ENCODE measurements at regions not wholly inside any gene's neighbourhood (a gene's known extent, or its start where the extent isn't known, plus 50 kb on each side); places are given as distances from the start of the nearest gene placed in this dataset.

GRCh38 chr11:90803366-90803765 lies 580.5 kb upstream of the CHORDC1 start:
- no peaks in the 10 kb centered on the region for H3K27me3 Mint-ChIP-seq (ENCODE audit: low read depth)
- TF ChIP-seq NFE2L1 (CRISPR knock-in tag; IDR thresholded peaks at IDR 0.05) (no peak), HMGA2 (CRISPR knock-in tag; IDR thresholded peaks at IDR 0.05) (no peak), MLX (CRISPR knock-in tag; IDR thresholded peaks at IDR 0.05) (no peak)
- H3K36me3 Mint-ChIP-seq = no peaks in the 10 kb centered on the region
- H3K4me3 Mint-ChIP-seq = no peak overlapping the region
- CTCF ChIA-PET = no interaction called here
- POLR2A ChIA-PET = no interaction called here
- DNase-seq (ENCODE audit: low spot score) (no peak), ATAC-seq (no peak)
- no peaks in the 10 kb centered on the region for H3K9me3 Mint-ChIP-seq
- H3K4me1 Mint-ChIP-seq = peaks cover 18% of the 10 kb centered on the region
- no peak overlapping the region for H3K27ac Mint-ChIP-seq

- POLR2A ChIA-PET = interaction anchor here (0.6 kb wide), 1 partner anchor 9 kb away, joined by 3 read pairs; no protein-coding TSS in a partner anchor
- H3K9me3 Mint-ChIP-seq = no peaks in the 10 kb centered on the region
- TF ChIP-seq STAT6 (CRISPR knock-in tag; conservative IDR thresholded peaks at IDR 0.05; ENCODE audit: low read depth) = no peak
- TF ChIP-seq PRDM15 (CRISPR knock-in tag; IDR thresholded peaks at IDR 0.05) = no peak
- TF ChIP-seq ZBTB21 (CRISPR knock-in tag; IDR thresholded peaks at IDR 0.05; ENCODE audit: borderline replicate concordance) = no peak
- no peak for TF ChIP-seq NFYB (CRISPR knock-in tag; conservative IDR thresholded peaks at IDR 0.05; ENCODE audit: low read depth)
- no peak for TF ChIP-seq MXD4 (CRISPR knock-in tag; IDR thresholded peaks at IDR 0.05; ENCODE audit: borderline replicate concordance)
- no peak for TF ChIP-seq CDX4 (CRISPR knock-in tag; IDR thresholded peaks at IDR 0.05; ENCODE audit: borderline replicate concordance)
- no peak for TF ChIP-seq ZSCAN18 (CRISPR knock-in tag; IDR thresholded peaks at IDR 0.05)
- TF ChIP-seq ATF1 (CRISPR knock-in tag; IDR thresholded peaks at IDR 0.05) = no peak
- TF ChIP-seq CREB1 (CRISPR knock-in tag; IDR thresholded peaks at IDR 0.05) = no peak
- no peak for TF ChIP-seq ZNF138 (CRISPR knock-in tag; conservative IDR thresholded peaks at IDR 0.05)
- no peak for TF ChIP-seq RORB (CRISPR knock-in tag; IDR thresholded peaks at IDR 0.05)
- TF ChIP-seq AR (CRISPR knock-in tag; IDR thresholded peaks at IDR 0.05) = no peak
- TF ChIP-seq RELA (CRISPR knock-in tag; IDR thresholded peaks at IDR 0.05; ENCODE audit: borderline replicate concordance) = no peak
- TF ChIP-seq OVOL2 (CRISPR knock-in tag; IDR thresholded peaks at IDR 0.05; ENCODE audit: borderline replicate concordance) = no peak
- TF ChIP-seq NR2C2 (CRISPR knock-in tag; IDR thresholded peaks at IDR 0.05) = no peak
- no peak for TF ChIP-seq ATF3 (CRISPR knock-in tag; conservative IDR thresholded peaks at IDR 0.05)
- no peak for TF ChIP-seq ZNF263 (CRISPR knock-in tag; IDR thresholded peaks at IDR 0.05; ENCODE audit: low read depth)
- no peak for TF ChIP-seq MLX (CRISPR knock-in tag; IDR thresholded peaks at IDR 0.05)
- no peak overlapping the region for H3K4me3 Mint-ChIP-seq
- DNase-seq (ENCODE audit: low spot score) (no peak), ATAC-seq (no peak)
- CTCF ChIA-PET = no interaction called here
- peaks cover 18% of the 10 kb centered on the region for H3K4me1 Mint-ChIP-seq
- no peaks in the 10 kb centered on the region for H3K36me3 Mint-ChIP-seq
- H3K27ac Mint-ChIP-seq = peak overlapping the region; percentile 4; the same call in 1 of the 2 replicates
- no peaks in the 10 kb centered on the region for H3K27me3 Mint-ChIP-seq (ENCODE audit: low read depth)
These were observed 575.9 kb upstream of the CHORDC1 start for GRCh38 chr11:90798769-90799168.
